Endothelial cell of umbilical vein (primary cell): ENCODE measurements at regions not wholly inside any gene's neighbourhood (a gene's known extent, or its start where the extent isn't known, plus 50 kb on each side); places are given as distances from the start of the nearest gene placed in this dataset.

ENCODE experiments used
- BruUV-seq: library from RNA; stranded (reverse); fragments of 400-500 nt; replicated peaks from 2 replicates; lab custom pipeline; 2021; lab: Mats Ljungman, UMichigan
- CTCF ChIA-PET: fragments of 300-600, 350-600 bp; sonication (Branson Sonifier 250); formaldehyde crosslinking; loops from one replicate; lab custom pipeline; 2021; ENCODE audit warnings: antibody characterized with exemption, inconsistent platforms; lab: Charles Lee
- POLR2A ChIA-PET: fragments of 300-600, 350-600 bp; sonication (Branson Sonifier 250); formaldehyde crosslinking; loops from one replicate; lab custom pipeline; 2021; ENCODE audit warnings: antibody characterized with exemption, inconsistent platforms; lab: Charles Lee
- DNase-seq: peaks from one replicate; pipeline ENCODE4 v3.0.0-alpha.2; 2011; ENCODE audit warnings: low read depth, low spot score
- FAIRE-seq: peaks from 2 replicates; lab custom pipeline; 2011; peaks lifted over from hg19 to GRCh38; lab: Jason Lieb, UNC
- H2AFZ ChIP-seq: 2 replicates; pipeline ENCODE4 v1.6.0; 2012; ENCODE audit warnings: low read depth, low read length, control low read depth, inconsistent platforms
- H3K27ac ChIP-seq: 2 replicates; pipeline ENCODE4 v1.5.1; 2011; ENCODE audit warnings: low read depth, mild to moderate bottlenecking, control low read depth, low read length, moderate library complexity; ENCODE audit not compliant: insufficient read depth
- H3K27me3 ChIP-seq, 2 experiments: 2 replicates each; pipeline versions ENCODE4 v1.6.0 to v1.6.1; 2011; ENCODE audit warnings: low read length in 2 of 2, mixed read lengths in 1 of 2; ENCODE audit not compliant: control insufficient read depth in 2 of 2, insufficient read depth in 2 of 2
- H3K36me3 ChIP-seq, 2 experiments: 2 replicates in 1 of 2; 3 replicates in 1 of 2; pipeline ENCODE4 v1.5.1; 2011; ENCODE audit warnings: low read length in 2 of 2, mild to moderate bottlenecking in 1 of 2, moderate library complexity in 1 of 2; ENCODE audit not compliant: control insufficient read depth in 2 of 2, insufficient read depth in 2 of 2; ENCODE audit errors: extremely low read depth in 1 of 2
- H3K4me1 ChIP-seq: 3 replicates; pipeline ENCODE4 v1.5.1; 2011; ENCODE audit warnings: mild to moderate bottlenecking, low read length; ENCODE audit not compliant: control insufficient read depth, insufficient read depth; ENCODE audit errors: extremely low read depth
- H3K4me2 ChIP-seq: 2 replicates; pipeline ENCODE4 v1.6.1; 2011; ENCODE audit warnings: low read length, control low read depth, mixed read lengths; ENCODE audit not compliant: insufficient read depth
- H3K4me3 ChIP-seq, 3 experiments: fragments of 200-600 bp in 1 of 3; sonication (generic), shearing (Covaris generic) in 1 of 3; replicated peaks in 1 of 3; 2 replicates each; pipeline ENCODE4 v1.5.1; 2011 to 2016; ENCODE audit warnings: control low read depth in 3 of 3, low read length in 3 of 3, mild to moderate bottlenecking in 2 of 3, inconsistent platforms in 1 of 3, low read depth in 1 of 3, moderate library complexity in 1 of 3; ENCODE audit not compliant: insufficient read depth in 1 of 3
- H3K79me2 ChIP-seq: 2 replicates; pipeline ENCODE4 v1.6.0; 2012; ENCODE audit warnings: low read length, inconsistent platforms; ENCODE audit not compliant: control insufficient read depth, insufficient read depth
- H3K9ac ChIP-seq: replicated peaks from 2 replicates; pipeline ENCODE3; 2011; ENCODE audit warnings: low read length, control low read depth; ENCODE audit not compliant: insufficient read depth; ENCODE audit errors: extremely low read depth
- H3K9me1 ChIP-seq: replicated peaks from 3 replicates; pipeline ENCODE4 v1.6.0; 2011; ENCODE audit warnings: mild to moderate bottlenecking, low read length; ENCODE audit not compliant: control insufficient read depth, insufficient read depth; ENCODE audit errors: extremely low read depth
- H3K9me3 ChIP-seq: replicated peaks from 2 replicates; pipeline ENCODE4 v1.5.1; 2012; ENCODE audit warnings: low read length, inconsistent platforms; ENCODE audit not compliant: control insufficient read depth, insufficient read depth
- H4K20me1 ChIP-seq: replicated peaks from 2 replicates; pipeline ENCODE3; 2011; ENCODE audit warnings: mild to moderate bottlenecking, low read length; ENCODE audit not compliant: control insufficient read depth, insufficient read depth; ENCODE audit errors: extremely low read depth
- CTCF ChIP-seq, 2 donors: IDR thresholded peaks; 1 replicate in 1 of 2; 2 replicates in 1 of 2; pipeline ENCODE4 v1.5.1; 2011; ENCODE audit warnings: low read length in 2 of 2, mild to moderate bottlenecking in 2 of 2, moderate library complexity in 2 of 2, control low read depth in 1 of 2, inconsistent platforms in 1 of 2, low read depth in 1 of 2; ENCODE audit not compliant: insufficient read depth in 1 of 2; ENCODE audit errors: extremely low read depth in 1 of 2
- EZH2 ChIP-seq: IDR thresholded peaks from 2 replicates; pipeline ENCODE4 v1.6.1; 2012; ENCODE audit warnings: borderline replicate concordance, low read depth, mild to moderate bottlenecking, moderate library complexity, low read length, inconsistent platforms; ENCODE audit not compliant: severe bottlenecking
- FOS ChIP-seq: IDR thresholded peaks from 2 replicates; pipeline ENCODE4 v1.6.1; 2011; ENCODE audit warnings: mild to moderate bottlenecking, low read length, moderate library complexity, borderline replicate concordance; ENCODE audit not compliant: insufficient read depth
- GATA2 ChIP-seq: IDR thresholded peaks from 2 replicates; pipeline ENCODE4 v1.7.0; 2011; ENCODE audit warnings: low read depth, mild to moderate bottlenecking, moderate library complexity, mixed read lengths, low read length; ENCODE audit not compliant: insufficient read length, insufficient read depth
- JUN ChIP-seq: IDR thresholded peaks from 2 replicates; pipeline ENCODE4 v1.6.1; 2011; ENCODE audit warnings: borderline replicate concordance, low read depth; ENCODE audit not compliant: insufficient read length, insufficient read depth
- MAX ChIP-seq: IDR thresholded peaks from 2 replicates; pipeline ENCODE4 v1.6.1; 2011; ENCODE audit not compliant: insufficient read depth, insufficient read length
- MYC ChIP-seq: IDR thresholded peaks from one replicate; pipeline ENCODE4 v1.6.1; 2011; ENCODE audit warnings: mild to moderate bottlenecking, low read depth, low read length
- POLR2A ChIP-seq: IDR thresholded peaks from 2 replicates; pipeline ENCODE4 v1.6.1; 2012; ENCODE audit warnings: low read depth, mild to moderate bottlenecking, control low read depth, low read length
- POLR2AphosphoS5 ChIP-seq: IDR thresholded peaks from 2 replicates; pipeline ENCODE4 v1.6.1; 2012; ENCODE audit warnings: low read depth, mild to moderate bottlenecking, control low read depth, low read length, moderate library complexity; ENCODE audit not compliant: insufficient read depth
- dilution Hi-C: fragments of 300-500 bp; cut with MboI; formaldehyde crosslinking; loops from one replicate; pipeline ENCODE4 v1.15.0; 2019; ENCODE audit warnings: low sequenced_read_pairs; ENCODE audit not compliant: extremely low pct_ligation_motif_present
- intact Hi-C: fragments of 100-400 bp; cut with micrococcal nuclease; formaldehyde crosslinking; loops from one replicate; pipeline ENCODE4 v1.10.0; 2022

GRCh38 chr7:142618655-142619351, 130.5 kb upstream of the PRSS1 start:
- ChIA-PET CTCF (no interaction called here), POLR2A (no interaction called here)
- H3K27me3 ChIP-seq, result peaks cover 3 to 7% of the 10 kb centered on the region in 2 experiments
- no peak overlapping the region for H3K9ac ChIP-seq
- no peaks in the 10 kb centered on the region for H3K9me1 ChIP-seq
- no peak for TF ChIP-seq MAX
- H3K4me3 ChIP-seq, result no peak overlapping the region
- H3K36me3 ChIP-seq, result no peaks in the 10 kb centered on the region
- DNase-seq (no peak), FAIRE-seq (no peak)
- H3K27ac ChIP-seq, result no peak overlapping the region
- no TSS peak for BruUV-seq
- intact Hi-C loops (no loop called here), dilution Hi-C loops (no loop called here)
- no peak overlapping the region for H2AFZ ChIP-seq
- no peak overlapping the region for H3K4me2 ChIP-seq
- no peaks in the 10 kb centered on the region for H4K20me1 ChIP-seq
- H3K4me1 ChIP-seq, result no peaks in the 10 kb centered on the region
- no peaks in the 10 kb centered on the region for H3K9me3 ChIP-seq
- no peaks in the 10 kb centered on the region for H3K79me2 ChIP-seq

- DNase-seq, result no peak
- no peaks in the 10 kb centered on the region for H4K20me1 ChIP-seq
- no TSS peak for BruUV-seq
- no peak for FAIRE-seq
- H3K4me3 ChIP-seq, result no peak overlapping the region
- H3K9ac ChIP-seq, result no peak overlapping the region
- no peaks in the 10 kb centered on the region for H3K79me2 ChIP-seq
- H3K9me1 ChIP-seq, result no peaks in the 10 kb centered on the region
- H3K36me3 ChIP-seq, result no peaks in the 10 kb centered on the region
- H3K27me3 ChIP-seq, result peaks cover 3 to 7% of the 10 kb centered on the region in 2 experiments
- H3K4me2 ChIP-seq, result no peak overlapping the region
- no peaks in the 10 kb centered on the region for H3K9me3 ChIP-seq
- POLR2A ChIA-PET, result no interaction called here
- TF ChIP-seq MAX, result no peak
- no peak for TF ChIP-seq MYC
- no peak for TF ChIP-seq CTCF (IDR thresholded peaks at IDR 0.05; ENCODE audit: extremely low read depth in 1 of 2, insufficient read depth in 1 of 2, low read depth in 1 of 2, low read length in 2 of 2)
- TF ChIP-seq JUN, result no peak
- TF ChIP-seq POLR2AphosphoS5, result no peak
- no peak for TF ChIP-seq GATA2
- TF ChIP-seq POLR2A, result no peak
- TF ChIP-seq EZH2, result no peak
- no peak for TF ChIP-seq FOS
- no peak overlapping the region for H2AFZ ChIP-seq
- intact Hi-C loops, result no loop called here
- dilution Hi-C loops, result no loop called here
- CTCF ChIA-PET, result no interaction called here
- peaks cover 5% of the 10 kb centered on the region for H3K4me1 ChIP-seq
- H3K27ac ChIP-seq, result no peak overlapping the region
Measured at GRCh38 chr7:142616842-142617241, 132.4 kb upstream of the PRSS1 start.
